Tibial nerve (tissue), 4 donors: ENCODE measurements at regions not wholly inside any gene's neighbourhood (a gene's known extent, or its start where the extent isn't known, plus 50 kb on each side); places are given as distances from the start of the nearest gene placed in this dataset. TPM values are rescaled to one million over a fixed set of nuclear protein-coding genes. Genes with fewer than 3 reads are reported as not detected.

Experiments used
- DNase-seq, 2 donors: peaks; one replicate each; pipeline ENCODE4 v3.0.0-alpha.2; 2019; ENCODE audit warnings: low spot score in 2 of 2
- H3K27ac ChIP-seq, 4 donors: fragments of 200-600 bp; sonication (generic) in 3 of 4; one replicate each; pipeline ENCODE4 v1.5.1; 2017 to 2019; ENCODE audit warnings: mild to moderate bottlenecking in 1 of 4
- H3K27me3 ChIP-seq, 2 donors: fragments of 200-600 bp; sonication (generic) in 1 of 2; one replicate each; pipeline versions ENCODE4 v1.5.1 to v1.6.0; 2017 to 2019
- H3K36me3 ChIP-seq, 3 donors: fragments of 200-600 bp; sonication (generic); one replicate each; pipeline ENCODE4 v1.5.1; 2018 to 2019
- H3K4me1 ChIP-seq, 4 donors: fragments of 200-600 bp; sonication (generic) in 3 of 4; one replicate each; pipeline ENCODE4 v1.5.1; 2017 to 2019
- H3K4me3 ChIP-seq, 4 donors: fragments of 200-600 bp; sonication (generic) in 3 of 4; one replicate each; pipeline ENCODE4 v1.5.1; 2017 to 2019; ENCODE audit warnings: mild to moderate bottlenecking in 1 of 4, moderate library complexity in 1 of 4
- H3K9me3 ChIP-seq, 4 donors: fragments of 200-600 bp; sonication (generic) in 3 of 4; one replicate each; pipeline ENCODE4 v1.5.1; 2017 to 2019
- EP300 ChIP-seq, 2 donors: sonication (generic); formaldehyde crosslinking; IDR thresholded peaks; one replicate each; pipeline ENCODE4 v1.6.1; 2017; ENCODE audit warnings: antibody characterized with exemption in 2 of 2, mild to moderate bottlenecking in 1 of 2
- POLR2A ChIP-seq, 2 donors: fragments of 450-650 bp; IDR thresholded peaks; one replicate each; pipeline ENCODE4 v1.6.1; 2017; ENCODE audit warnings: antibody characterized with exemption in 2 of 2, mild to moderate bottlenecking in 2 of 2, moderate library complexity in 2 of 2
- WGBS, 2 donors: methylation state at CpG; one replicate each; pipeline ENCODE4 v1.1.5; 2018; 5-methylcytosine and 5-hydroxymethylcytosine counted together
- small RNA-seq: library from RNA; depleted of rRNA; stranded (forward); fragments of <200 nt; gene quantifications from one replicate; pipeline ENCODE3, GENCODE V24; 2016
- TF ChIP-seq, protein P1 (sequence below), 5 experiments: fragments of 200-600 bp in 3 of 5; fragments of 450-650 bp in 2 of 5; sonication (generic) in 3 of 5; IDR thresholded peaks; one replicate each; pipeline ENCODE4 v1.5.1; 2016 to 2019; ENCODE audit warnings: antibody characterized with exemption in 5 of 5, mild to moderate bottlenecking in 3 of 5, moderate library complexity in 2 of 5

DNA sequence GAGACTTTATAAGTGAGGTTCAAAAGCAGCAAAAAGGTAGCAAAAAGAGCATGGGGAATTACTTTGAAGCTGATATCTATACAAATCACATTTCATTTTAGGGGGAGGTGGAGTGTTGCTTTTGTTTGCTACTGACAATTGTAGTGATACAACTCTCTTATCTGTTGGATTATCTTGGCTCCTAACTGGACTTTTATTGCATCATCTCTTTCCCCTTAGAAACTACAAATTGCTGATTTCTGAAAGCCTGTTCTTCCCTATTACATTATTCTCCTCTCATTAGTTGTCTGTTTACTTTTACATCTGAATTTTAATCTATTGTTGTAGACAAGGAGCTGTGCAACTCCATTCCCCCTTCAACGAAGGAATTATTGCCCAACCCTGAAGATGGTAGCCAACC, 75.0 kb upstream of the GNPDA2 start:
- no peak for DNase-seq
- H3K4me3 ChIP-seq = no peak overlapping the region
- no peaks in the 10 kb centered on the region for H3K36me3 ChIP-seq
- TF ChIP-seq, protein P1, sequence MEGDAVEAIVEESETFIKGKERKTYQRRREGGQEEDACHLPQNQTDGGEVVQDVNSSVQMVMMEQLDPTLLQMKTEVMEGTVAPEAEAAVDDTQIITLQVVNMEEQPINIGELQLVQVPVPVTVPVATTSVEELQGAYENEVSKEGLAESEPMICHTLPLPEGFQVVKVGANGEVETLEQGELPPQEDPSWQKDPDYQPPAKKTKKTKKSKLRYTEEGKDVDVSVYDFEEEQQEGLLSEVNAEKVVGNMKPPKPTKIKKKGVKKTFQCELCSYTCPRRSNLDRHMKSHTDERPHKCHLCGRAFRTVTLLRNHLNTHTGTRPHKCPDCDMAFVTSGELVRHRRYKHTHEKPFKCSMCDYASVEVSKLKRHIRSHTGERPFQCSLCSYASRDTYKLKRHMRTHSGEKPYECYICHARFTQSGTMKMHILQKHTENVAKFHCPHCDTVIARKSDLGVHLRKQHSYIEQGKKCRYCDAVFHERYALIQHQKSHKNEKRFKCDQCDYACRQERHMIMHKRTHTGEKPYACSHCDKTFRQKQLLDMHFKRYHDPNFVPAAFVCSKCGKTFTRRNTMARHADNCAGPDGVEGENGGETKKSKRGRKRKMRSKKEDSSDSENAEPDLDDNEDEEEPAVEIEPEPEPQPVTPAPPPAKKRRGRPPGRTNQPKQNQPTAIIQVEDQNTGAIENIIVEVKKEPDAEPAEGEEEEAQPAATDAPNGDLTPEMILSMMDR (IDR thresholded peaks at IDR 0.05) = no peak
- TF ChIP-seq POLR2A (IDR thresholded peaks at IDR 0.05) (no peak), EP300 (IDR thresholded peaks at IDR 0.05) (no peak)
- no peaks in the 10 kb centered on the region for H3K4me1 ChIP-seq
- H3K27ac ChIP-seq = no peak overlapping the region
- peaks cover 0 to 22% (median under 1%) of the 10 kb centered on the region in 4 donors for H3K9me3 ChIP-seq
- H3K27me3 ChIP-seq = no peaks in the 10 kb centered on the region
- WGBS, 2 donors = 67 to 75% methylated on average over 1 of the region's 1 CpG

DNA sequence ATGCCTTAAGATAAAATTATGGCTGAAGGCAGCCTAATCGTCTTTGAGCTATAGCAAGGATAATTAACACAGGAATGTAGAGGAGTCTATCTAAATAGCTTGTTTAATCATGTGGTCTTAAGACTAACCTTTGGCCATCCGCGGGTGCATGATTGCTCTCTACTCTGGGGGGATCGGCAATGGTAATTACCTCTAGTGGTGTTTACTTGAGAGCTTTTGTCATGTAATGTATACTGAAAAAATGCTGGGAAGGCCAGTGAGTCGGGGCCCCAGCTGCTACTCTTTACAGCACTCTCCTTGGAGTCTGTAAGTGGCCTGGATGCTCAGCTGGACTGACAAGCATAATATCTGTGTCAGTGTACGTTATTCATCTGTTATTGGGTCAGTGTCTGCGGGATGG, 65.5 kb upstream of the GNPDA2 start:
- TF ChIP-seq, protein P1 (IDR thresholded peaks at IDR 0.05) = no peak
- no peak for TF ChIP-seq EP300 (IDR thresholded peaks at IDR 0.05)
- TF ChIP-seq POLR2A (IDR thresholded peaks at IDR 0.05) = no peak
- no peaks in the 10 kb centered on the region for H3K36me3 ChIP-seq
- no peaks in the 10 kb centered on the region for H3K27me3 ChIP-seq
- no peak overlapping the region for H3K27ac ChIP-seq
- no peak overlapping the region for H3K4me3 ChIP-seq
- H3K9me3 ChIP-seq = peaks cover 0 to 4% (median 0%) of the 10 kb centered on the region in 4 donors
- H3K4me1 ChIP-seq = no peaks in the 10 kb centered on the region
- no peak for DNase-seq
- WGBS, 2 donors = 63 to 70% methylated on average over 7 of the region's 7 CpGs

DNA sequence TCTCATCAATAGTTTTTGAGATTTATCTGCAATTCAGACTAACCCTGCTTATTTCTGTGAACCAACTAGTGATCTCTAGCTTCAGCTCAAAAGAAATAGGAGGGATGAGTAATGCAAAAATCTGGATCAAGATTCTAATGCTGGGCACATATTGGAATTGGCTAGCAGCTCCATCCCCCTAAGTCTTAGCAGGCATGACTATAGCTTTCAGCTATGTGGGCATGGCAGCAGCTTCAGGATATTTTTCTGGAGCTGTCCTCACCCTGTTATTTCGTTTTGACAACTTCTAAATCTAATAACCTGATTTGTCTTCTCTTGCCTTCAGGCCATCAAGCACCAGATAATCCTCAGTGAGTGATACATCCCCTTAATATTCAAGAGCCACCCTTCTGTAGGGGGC, 50.8 kb upstream of the GNPDA2 start:
- Histone ChIP-seq H3K4me3 (no peak overlapping the region), H3K36me3 (no peaks in the 10 kb centered on the region), H3K9me3 (no peaks in the 10 kb centered on the region), H3K27me3 (no peaks in the 10 kb centered on the region), H3K27ac (no peak overlapping the region), H3K4me1 (no peaks in the 10 kb centered on the region)
- whole genome bisulfite sequencing, 2 donors = 33 to 40% methylated on average over 1 of the region's 1 CpG
- TF ChIP-seq EP300 (IDR thresholded peaks at IDR 0.05) = no peak
- DNase-seq = no peak

Small RNAs in the stretch of these regions (small RNA-seq; reads per million reads assigned to genes)
- gene RNU6-931P = not detected
